ES-I3 (cell line): ENCODE measurements at regions not wholly inside any gene's neighbourhood (a gene's known extent, or its start where the extent isn't known, plus 50 kb on each side); places are given as distances from the start of the nearest gene placed in this dataset.
"Not testable (repeated sequence)": the region's sequence is repeated elsewhere in the genome, so short reads cannot be mapped to it uniquely, and the experiment has no call there.

Experiments
- H3K36me3 ChIP-seq: 2 replicates; pipeline ENCODE4 v1.6.1; 2013; ENCODE audit warnings: mild to moderate bottlenecking, low read length, control low read depth, moderate library complexity; ENCODE audit not compliant: insufficient read depth
- H3K4me1 ChIP-seq: 2 replicates; pipeline ENCODE4 v1.6.1; 2013; ENCODE audit warnings: mild to moderate bottlenecking, control low read depth, low read length; ENCODE audit not compliant: insufficient read depth
- H3K9ac ChIP-seq: 2 replicates; pipeline ENCODE4 v1.6.1; 2013; ENCODE audit warnings: low read depth, mild to moderate bottlenecking, low read length, moderate library complexity
- H3K9me3 ChIP-seq: 2 replicates; pipeline ENCODE4 v1.6.1; 2013; ENCODE audit warnings: mild to moderate bottlenecking, low read length, moderate library complexity; ENCODE audit not compliant: control insufficient read depth, insufficient read depth

DNA sequence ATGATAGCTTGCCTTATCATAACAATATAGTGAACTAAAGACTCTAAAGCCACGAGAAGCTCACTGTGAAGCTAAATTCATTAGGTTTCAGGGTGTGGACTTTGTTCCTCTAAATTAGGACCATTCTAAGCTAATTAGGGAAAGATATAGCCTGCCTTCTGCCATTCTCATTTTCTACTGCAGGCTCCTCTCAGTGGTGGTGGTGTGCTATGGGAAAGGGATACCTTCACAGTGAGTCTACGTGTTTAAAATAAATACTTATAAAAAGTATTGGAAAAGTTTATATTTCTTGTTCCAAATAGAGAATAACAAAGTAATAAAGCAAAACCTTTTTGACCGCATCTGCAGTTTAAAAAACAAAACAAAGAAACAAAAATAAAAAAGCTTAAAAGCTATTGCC, 327.7 kb downstream of the PAPSS1 start:
- H3K9me3 ChIP-seq: no peaks in the 10 kb centered on the region; the same call in 1 of the 2 replicates
- no peaks in the 10 kb centered on the region for H3K4me1 ChIP-seq
- no peaks in the 10 kb centered on the region for H3K36me3 ChIP-seq
- H3K9ac ChIP-seq: no peak overlapping the region

DNA sequence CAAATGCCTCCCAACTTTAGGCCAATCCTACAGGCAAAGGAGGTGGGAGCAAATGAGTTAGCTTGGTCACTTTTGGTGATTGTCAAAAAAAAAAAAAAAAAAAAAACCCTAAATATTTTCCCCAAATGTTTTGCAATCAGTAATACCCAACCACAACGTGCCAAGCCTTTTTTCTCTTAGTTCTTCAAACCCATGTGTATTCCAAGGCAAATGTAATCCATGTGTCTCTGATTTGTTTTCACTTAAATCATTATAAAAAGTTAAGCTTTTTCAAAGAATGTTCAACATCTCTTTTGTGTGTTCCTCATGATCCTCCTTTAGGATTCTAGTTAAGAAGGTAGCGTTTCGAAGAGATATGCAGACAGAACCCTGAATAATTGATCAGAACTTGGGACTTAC, 328.4 kb downstream of the PAPSS1 start:
- H3K36me3 ChIP-seq: no peaks in the 10 kb centered on the region
- no peaks in the 10 kb centered on the region; the same call in 1 of the 2 replicates for H3K9me3 ChIP-seq
- no peak overlapping the region for H3K9ac ChIP-seq
- no peaks in the 10 kb centered on the region for H3K4me1 ChIP-seq

DNA sequence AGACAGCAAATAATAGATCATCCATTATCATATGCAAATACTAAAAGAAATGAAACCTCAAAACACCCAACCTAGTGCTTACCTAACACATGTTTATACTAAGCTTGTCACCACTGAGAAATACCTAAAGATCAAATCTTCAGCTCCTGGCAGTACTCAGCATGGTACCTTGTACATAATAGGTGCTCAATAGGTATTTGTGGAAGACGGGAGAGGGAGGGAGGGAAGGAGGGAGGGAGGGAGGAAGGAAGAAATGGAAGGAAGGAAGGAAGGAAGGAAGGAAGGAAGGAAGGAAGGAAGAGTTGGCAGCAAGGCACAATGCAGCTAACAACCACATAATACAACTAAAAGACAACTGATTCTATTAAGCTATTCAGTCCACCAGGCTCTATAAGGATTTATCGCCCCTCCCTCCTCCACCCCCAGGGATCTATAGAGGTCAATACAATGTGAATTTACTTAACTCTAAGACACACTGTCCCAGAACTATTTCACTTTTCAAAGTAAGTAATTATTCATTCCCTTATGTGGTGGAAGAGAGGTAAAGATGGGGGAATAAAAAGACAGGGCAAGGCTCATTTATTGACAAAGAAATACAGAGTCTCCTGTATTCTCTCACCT, 328.9 kb downstream of the PAPSS1 start:
- Histone ChIP-seq H3K36me3 (no peaks in the 10 kb centered on the region), H3K9ac (no peak overlapping the region), H3K4me1 (no peaks in the 10 kb centered on the region), H3K9me3 (no peaks in the 10 kb centered on the region)

DNA sequence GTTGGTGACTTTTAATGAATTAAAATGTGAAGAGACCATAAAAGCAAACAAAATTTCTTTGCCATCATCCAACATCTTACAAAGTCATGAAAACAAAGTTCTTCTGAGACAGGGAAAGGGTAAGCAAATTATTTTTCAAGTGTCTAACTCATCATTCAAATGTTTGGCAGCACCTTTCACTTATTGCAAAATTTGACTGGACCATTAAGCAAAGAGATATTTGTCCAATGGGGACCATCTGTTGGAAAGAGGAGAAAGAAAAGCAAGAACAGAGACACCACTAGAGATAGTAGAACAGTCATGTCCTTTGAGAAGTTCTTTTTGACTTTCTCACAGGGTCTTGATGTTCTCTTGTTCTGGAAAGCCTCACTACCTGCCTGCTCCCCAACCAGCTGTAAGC, 330.1 kb downstream of the PAPSS1 start:
- Histone ChIP-seq H3K9ac (no peak overlapping the region), H3K4me1 (no peaks in the 10 kb centered on the region), H3K9me3 (no peaks in the 10 kb centered on the region), H3K36me3 (no peaks in the 10 kb centered on the region)

DNA sequence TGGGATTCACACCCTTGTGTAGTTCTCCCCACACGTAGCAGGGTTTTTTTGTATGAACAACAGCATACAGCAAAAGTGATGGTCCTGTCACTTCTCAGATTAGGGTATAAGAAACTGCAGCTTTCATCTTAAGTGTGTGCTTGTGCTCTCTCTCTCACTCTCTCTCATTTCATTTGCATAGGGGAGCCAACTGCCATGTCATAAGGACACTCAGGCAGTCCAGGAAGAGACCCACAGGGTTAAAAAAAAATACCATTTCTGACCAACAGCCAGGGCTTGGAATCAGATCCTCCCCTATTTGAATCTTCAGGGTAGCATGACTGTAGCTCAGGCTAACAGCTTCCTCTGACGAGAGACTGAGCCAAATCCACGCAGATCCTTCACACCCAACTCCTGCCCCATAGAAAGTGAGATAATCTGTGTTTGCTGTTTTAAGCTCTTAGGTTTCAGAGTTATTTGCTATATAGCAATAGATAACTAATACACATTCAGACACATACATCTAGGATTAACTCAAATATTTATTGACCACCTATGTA, 331.2 kb downstream of the PAPSS1 start:
- H3K9ac ChIP-seq: no peak overlapping the region
- H3K9me3 ChIP-seq: no peaks in the 10 kb centered on the region
- no peaks in the 10 kb centered on the region for H3K36me3 ChIP-seq
- H3K4me1 ChIP-seq: no peaks in the 10 kb centered on the region

DNA sequence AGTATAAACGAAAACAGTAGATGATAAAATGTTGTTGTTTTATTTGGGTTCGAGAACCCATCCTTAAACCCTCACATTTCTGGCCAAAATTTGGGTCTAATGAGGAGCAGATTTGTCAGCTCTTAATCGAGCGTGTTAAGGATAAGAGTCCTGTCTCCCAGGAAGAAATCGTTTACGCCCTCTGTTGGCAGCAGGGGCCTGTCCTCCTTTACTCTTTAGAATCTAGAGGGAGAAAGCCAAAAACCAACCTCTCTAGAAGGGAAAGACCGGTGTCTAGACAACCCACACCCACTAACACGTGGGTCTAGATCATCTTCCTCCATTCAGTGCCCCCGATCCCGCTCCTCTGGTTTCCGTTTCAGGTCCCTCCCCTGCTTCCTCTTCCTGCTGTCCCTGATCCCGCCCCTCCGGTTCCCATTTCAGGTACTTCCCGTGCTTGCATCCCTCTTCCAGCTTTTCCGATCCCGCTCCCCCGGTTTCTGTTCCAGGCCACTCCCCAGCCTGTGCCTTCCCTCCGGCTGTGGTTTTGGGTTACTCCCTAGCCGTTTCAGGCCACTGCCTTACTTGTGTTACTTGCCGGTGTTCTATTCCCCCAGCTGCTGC, 339.1 kb downstream of the PAPSS1 start:
- H3K36me3 ChIP-seq: no peaks in the 10 kb centered on the region
- no peaks in the 10 kb centered on the region for H3K9me3 ChIP-seq
- no peaks in the 10 kb centered on the region; the same call in 1 of the 2 replicates for H3K4me1 ChIP-seq
- no peak overlapping the region for H3K9ac ChIP-seq

DNA sequence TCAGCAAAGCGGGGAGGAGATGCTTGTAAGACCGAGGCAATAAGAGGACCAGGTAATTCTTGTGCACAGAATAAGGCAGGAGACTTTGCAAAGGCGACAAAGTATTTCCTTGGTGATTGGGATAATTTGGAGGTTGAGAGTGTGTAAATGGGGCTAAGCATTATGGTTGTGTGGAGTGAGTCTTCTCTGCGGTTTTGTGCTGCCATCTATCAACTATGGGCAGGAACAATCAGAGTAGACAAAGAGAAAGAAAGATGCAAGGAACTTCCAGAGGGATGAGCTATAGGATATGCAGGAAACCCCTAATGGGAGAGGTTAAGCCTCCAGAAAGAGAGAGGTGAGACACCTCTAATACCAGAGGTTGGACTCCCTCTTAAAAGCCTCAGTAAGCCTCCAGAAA, 339.8 kb downstream of the PAPSS1 start:
- Histone ChIP-seq H3K4me1 (no peaks in the 10 kb centered on the region; the same call in 1 of the 2 replicates), H3K9me3 (no peaks in the 10 kb centered on the region), H3K9ac (no peak overlapping the region), H3K36me3 (no peaks in the 10 kb centered on the region)

DNA sequence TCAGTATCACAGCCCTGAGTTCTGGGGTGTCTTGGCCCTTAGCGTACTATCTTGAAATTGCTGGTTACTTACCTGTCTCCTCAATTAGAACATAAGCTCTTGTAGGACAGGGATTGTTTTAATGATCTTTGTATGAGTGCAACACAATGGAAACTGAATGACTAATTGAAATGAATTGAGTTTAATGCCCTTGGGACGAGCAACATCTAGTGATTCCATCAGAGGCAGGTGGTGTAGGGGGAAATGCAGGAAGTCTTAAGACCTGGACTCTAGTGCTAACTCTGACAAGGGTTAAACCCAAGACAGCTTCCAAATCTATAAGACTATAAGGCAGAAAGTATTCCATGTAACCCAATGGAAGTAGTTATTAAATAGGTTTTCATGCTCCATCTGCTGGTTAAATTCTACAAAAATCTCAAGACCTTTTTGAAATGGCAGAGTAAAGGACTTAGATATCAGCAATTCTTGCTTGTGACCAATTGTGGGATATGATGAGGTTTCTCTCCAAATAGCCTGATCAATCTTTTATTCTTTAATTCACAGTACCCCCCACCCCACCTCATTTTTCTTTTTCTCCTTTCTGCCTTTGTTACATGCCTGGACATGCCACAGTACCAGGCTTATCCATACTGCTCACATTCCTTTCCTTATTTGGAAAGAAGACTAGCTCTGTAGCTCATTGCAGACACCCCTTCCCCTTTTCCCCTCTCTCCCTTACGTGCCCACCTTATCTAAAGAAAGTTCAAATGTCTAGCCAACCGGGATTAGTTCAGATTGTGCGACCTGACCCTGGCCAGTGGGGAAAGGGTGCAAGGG, 340.8 kb downstream of the PAPSS1 start:
- Histone ChIP-seq H3K4me1 (no peaks in the 10 kb centered on the region; the same call in 1 of the 2 replicates), H3K36me3 (no peaks in the 10 kb centered on the region), H3K9ac (no peak overlapping the region), H3K9me3 (no peaks in the 10 kb centered on the region)

DNA sequence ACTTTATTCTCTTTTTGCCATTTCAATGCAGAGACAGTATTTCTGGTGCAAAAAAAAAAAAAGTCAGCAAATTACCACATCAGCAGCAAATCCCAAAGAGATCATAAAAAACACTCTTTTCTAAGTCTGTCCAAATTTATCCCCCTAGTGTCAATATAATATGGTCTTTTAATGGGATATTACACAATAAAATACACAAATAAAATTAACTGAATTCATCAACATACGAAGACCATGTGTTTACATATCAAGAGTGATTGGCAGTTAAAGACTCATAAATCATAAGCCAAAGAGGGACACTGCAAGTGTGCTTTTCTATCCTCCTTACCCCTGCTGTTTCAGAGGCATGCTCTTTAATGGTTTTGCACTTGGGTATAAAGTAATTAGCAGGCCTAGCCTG, 340.2 kb upstream of the DKK2 start:
- Histone ChIP-seq H3K4me1 (no peaks in the 10 kb centered on the region; the same call in 1 of the 2 replicates), H3K9ac (no peak overlapping the region), H3K36me3 (no peaks in the 10 kb centered on the region), H3K9me3 (no peaks in the 10 kb centered on the region)

DNA sequence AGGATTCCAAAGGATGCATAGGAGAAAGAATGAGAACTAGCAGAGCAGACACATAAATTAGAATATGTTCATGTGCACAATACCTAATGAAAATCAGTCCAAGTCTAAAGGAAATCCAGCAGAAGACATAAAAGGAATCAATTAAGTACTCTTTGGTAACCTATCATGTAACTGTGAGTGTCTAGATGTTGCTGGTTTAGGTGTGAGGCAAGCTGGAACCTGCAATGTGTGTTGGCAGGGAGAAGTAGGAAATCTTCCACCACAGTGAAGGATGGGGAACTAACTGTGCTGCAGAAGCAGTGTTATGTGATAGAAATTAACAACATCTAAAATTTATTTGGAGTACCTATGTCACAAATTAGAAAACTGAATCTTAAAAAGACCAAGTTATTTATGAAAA, 330.8 kb upstream of the DKK2 start:
- Histone ChIP-seq H3K36me3 (no peaks in the 10 kb centered on the region), H3K9ac (no peak overlapping the region), H3K4me1 (no peaks in the 10 kb centered on the region), H3K9me3 (no peaks in the 10 kb centered on the region)

DNA sequence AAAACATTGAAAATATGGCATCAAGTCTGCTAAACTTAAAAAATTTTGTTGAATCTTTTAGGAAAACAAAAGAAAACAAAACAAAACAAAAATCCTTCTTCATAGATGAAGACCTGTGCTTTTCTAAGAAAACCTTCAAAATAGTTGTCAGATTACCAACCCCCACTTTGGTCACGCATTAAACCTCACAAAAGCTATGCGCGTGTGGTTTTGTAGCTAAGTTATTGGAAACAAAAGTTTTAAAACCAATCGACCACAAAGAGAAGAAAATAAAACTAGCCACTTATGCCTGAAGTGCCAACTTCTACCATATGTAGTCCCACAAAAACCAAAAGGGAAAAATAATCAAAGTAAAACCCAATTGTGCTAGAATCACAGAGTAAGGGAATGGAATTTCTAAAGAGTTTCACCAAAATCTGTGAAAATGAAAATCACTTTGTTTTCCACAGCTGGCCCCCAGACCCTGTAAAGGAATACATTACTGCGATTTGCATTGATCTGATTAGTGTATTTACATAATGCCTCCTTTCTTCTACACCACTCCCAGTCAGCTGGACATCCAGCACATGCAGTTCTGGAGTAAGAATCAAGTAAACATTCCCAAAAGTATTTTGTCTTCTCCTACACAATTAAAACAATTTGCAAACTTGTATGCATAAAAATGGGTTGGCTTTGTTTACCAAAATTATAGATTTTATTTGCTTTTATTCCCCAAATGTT, 330.1 kb upstream of the DKK2 start:
- Histone ChIP-seq H3K9me3 (no peaks in the 10 kb centered on the region), H3K36me3 (no peaks in the 10 kb centered on the region), H3K4me1 (no peaks in the 10 kb centered on the region), H3K9ac (no peak overlapping the region)

DNA sequence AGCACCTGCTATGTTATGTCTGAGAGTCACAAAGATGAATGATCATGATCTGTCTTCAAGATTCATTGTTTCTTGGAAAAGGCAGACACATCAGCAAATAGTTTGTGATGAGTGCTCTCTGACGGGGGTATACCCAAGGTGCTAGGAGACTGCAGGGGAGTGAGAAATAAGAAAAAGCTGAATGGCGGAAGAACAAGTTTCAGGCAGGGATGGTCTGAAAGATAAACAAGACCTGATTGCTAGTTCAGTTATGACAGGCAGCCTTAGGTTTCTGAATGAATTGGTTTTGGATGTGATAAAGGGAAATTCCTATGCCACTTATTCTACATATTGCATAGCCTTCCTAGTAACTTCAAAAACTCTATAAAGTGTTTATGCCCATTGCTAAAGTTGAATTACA, 327.0 kb upstream of the DKK2 start:
- H3K4me1 ChIP-seq: no peaks in the 10 kb centered on the region
- no peaks in the 10 kb centered on the region for H3K36me3 ChIP-seq
- H3K9me3 ChIP-seq: no peaks in the 10 kb centered on the region
- H3K9ac ChIP-seq: no peak overlapping the region

DNA sequence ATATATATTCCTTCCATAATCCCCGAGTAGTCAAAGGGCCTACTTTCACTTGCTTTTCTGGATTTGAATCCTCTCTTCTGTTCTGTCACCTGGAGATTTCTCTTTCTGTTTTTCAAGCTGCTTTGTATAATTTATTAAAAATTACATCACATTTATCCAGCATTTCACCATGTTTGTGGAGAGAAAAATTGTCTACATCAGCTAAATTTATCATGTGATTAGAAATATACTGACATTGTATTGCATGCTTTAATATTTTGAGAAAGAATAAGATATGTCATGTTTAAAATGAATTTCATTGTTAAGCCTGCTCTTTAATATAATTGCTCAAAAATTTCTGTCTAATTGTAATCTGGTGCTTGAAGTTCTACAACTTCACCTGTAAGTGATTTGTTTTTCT, 323.1 kb upstream of the DKK2 start:
- Histone ChIP-seq H3K36me3 (no peaks in the 10 kb centered on the region), H3K4me1 (no peaks in the 10 kb centered on the region), H3K9me3 (no peaks in the 10 kb centered on the region), H3K9ac (no peak overlapping the region)

DNA sequence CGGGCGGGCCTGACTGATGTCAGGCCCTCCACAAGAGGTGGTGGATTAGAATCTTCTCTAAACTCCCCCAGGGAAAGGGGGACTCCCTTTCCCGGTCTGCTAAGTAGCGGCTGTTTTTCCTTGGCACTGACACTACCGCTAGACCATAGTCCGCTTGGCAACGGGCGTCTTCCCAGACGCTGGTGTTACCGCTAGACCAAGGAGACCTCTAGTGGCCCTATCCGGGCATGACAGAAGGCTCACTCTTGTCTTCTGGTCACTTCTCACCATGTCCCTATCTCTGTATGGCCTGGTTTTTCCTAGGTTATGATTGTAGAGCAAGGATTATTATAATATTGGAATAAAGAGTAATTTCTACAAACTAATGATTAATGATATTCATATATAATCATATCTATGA, 318.2 kb upstream of the DKK2 start:
- H3K4me1 ChIP-seq, H3K9me3 ChIP-seq, H3K36me3 ChIP-seq, H3K9ac ChIP-seq: not testable (repeated sequence)
